ENCODE measurements at regions not wholly inside any gene's neighbourhood (a gene's known extent, or its start where the extent isn't known, plus 50 kb on each side); places are given as distances from the start of the nearest gene placed in this dataset.

DNA sequence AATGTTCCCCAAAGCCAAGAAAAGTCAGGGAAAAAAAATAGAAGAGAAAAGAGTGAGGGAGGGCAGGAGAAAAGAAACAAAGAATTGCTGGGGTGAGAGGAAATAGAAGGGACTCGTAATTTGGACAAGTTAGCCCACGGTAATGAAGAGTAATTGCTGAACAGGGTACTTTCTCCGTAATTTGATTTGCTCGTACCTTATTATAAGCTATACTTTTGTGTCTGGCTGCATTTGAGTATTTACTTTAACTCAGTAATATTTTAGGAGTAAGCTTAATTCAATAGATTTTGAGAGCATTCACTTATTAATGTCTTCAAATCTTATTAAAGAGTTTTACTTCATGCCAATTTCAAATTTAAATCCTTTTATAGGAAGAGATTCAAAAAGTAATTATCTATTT, 527.5 kb downstream of the COL11A1 start:
- TF ChIP-seq LEF1 (IDR thresholded peaks at IDR 0.05; ENCODE audit: borderline replicate concordance) = no peak
- TF ChIP-seq FOXM1 (IDR thresholded peaks at IDR 0.05; ENCODE audit: borderline replicate concordance) = no peak
- TF ChIP-seq ELF4 (IDR thresholded peaks at IDR 0.05) = no peak
- TF ChIP-seq CTBP1 (IDR thresholded peaks at IDR 0.05; ENCODE audit: borderline replicate concordance) = no peak
- no peak for TF ChIP-seq TARDBP (IDR thresholded peaks at IDR 0.05)
- DNase-seq (ENCODE audit: extremely low spot score) = no peak
- ChIA-PET POLR2A (no interaction called here), CTCF (interaction anchor here (0.7 kb wide), 1 partner anchor 14 kb away, joined by 3 read pairs; no protein-coding TSS in a partner anchor)

DNA sequence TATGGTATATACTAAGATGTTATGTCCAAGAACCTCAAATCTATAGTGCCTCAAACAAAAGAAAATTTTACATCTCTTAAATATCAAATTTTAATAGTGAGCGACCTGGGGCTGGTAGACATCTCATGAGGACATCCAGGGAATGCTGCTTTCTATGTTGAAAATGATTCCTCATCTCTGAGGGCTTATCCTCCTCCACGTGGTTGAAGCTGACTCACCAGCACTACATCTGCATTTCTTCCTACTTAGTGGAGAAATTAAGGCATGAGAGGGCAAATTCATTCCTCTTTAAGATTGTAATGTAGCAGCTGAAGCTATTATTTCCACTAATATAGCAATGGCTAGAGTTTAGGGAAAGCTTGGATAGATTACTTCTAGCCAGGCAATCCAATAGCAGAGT, 529.5 kb downstream of the COL11A1 start:
- DNase-seq (ENCODE audit: extremely low spot score) = no peak
- POLR2A ChIA-PET = no interaction called here
- no peak for TF ChIP-seq LEF1 (IDR thresholded peaks at IDR 0.05; ENCODE audit: borderline replicate concordance)
- no peak for TF ChIP-seq SP1 (IDR thresholded peaks at IDR 0.05)
- no peak for TF ChIP-seq HDGF (IDR thresholded peaks at IDR 0.05; ENCODE audit: borderline replicate concordance)
- no peak for TF ChIP-seq FOXA1 (IDR thresholded peaks at IDR 0.05)
- TF ChIP-seq FOXM1 (IDR thresholded peaks at IDR 0.05; ENCODE audit: borderline replicate concordance) = no peak
- no peak for TF ChIP-seq ARNT (IDR thresholded peaks at IDR 0.05)
- TF ChIP-seq SUZ12 (IDR thresholded peaks at IDR 0.05) = no peak
- TF ChIP-seq BHLHE40 (IDR thresholded peaks at IDR 0.05; ENCODE audit: borderline replicate concordance) = no peak
- TF ChIP-seq, protein P1, sequence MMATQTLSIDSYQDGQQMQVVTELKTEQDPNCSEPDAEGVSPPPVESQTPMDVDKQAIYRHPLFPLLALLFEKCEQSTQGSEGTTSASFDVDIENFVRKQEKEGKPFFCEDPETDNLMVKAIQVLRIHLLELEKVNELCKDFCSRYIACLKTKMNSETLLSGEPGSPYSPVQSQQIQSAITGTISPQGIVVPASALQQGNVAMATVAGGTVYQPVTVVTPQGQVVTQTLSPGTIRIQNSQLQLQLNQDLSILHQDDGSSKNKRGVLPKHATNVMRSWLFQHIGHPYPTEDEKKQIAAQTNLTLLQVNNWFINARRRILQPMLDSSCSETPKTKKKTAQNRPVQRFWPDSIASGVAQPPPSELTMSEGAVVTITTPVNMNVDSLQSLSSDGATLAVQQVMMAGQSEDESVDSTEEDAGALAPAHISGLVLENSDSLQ (IDR thresholded peaks at IDR 0.05) = no peak
- no peak for TF ChIP-seq ZNF384 (IDR thresholded peaks at IDR 0.05)
- no peak for TF ChIP-seq CTBP1 (IDR thresholded peaks at IDR 0.05; ENCODE audit: borderline replicate concordance)
- no peak for TF ChIP-seq ELF4 (IDR thresholded peaks at IDR 0.05)
- TF ChIP-seq NFRKB (IDR thresholded peaks at IDR 0.05) = no peak
- no peak for TF ChIP-seq FOXK2 (IDR thresholded peaks at IDR 0.05)
- TF ChIP-seq L3MBTL2 (conservative IDR thresholded peaks at IDR 0.05) = no peak
- TF ChIP-seq TARDBP (IDR thresholded peaks at IDR 0.05) = no peak
- CTCF ChIA-PET = no interaction called here

DNA sequence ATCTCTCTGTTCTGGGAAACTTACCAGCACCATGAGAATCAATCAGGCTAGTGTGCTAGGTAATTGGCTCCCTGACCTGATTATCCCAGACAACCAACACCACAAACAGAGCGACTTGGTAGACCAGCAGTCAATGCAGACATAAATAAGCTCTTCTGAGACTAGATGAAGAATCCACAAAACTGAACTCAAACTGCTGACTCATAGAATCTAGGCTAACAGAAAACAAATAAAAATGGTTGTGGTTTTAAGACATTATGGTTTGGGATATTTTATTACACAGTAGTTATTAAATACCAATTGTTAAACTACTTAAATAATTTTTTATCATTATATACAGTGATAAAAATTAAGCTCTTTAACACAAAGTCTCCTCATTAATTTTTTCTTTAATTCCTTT, 535.7 kb downstream of the COL11A1 start:
- no peak for TF ChIP-seq FOXK2 (IDR thresholded peaks at IDR 0.05)
- POLR2A ChIA-PET = no interaction called here
- CTCF ChIA-PET = no interaction called here

DNA sequence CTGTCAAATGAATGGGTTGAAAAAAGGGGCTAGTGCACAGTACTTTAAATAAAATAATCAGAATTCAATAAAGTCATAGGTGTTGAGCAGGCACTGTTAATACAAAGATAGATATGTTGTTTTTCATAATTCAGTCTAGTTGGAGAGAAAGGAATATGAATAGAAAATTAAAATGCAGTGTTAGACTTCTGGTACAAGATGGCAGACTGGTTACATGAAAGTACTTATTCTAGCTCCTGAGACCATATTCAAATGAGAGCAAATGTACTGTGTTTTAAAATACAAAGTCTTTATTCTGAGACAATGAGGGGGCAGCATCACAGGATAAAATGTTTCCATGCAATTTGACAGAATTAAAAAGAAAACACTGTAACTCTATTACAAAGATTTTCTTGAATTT, 542.1 kb downstream of the COL11A1 start:
- ChIA-PET POLR2A (no interaction called here), CTCF (interaction anchor here (0.6 kb wide), 2 partner anchors 14 to 411 kb away, joined by 3 read pairs; no protein-coding TSS in a partner anchor)
- DNase-seq (ENCODE audit: extremely low spot score) = no peak
- no peak for TF ChIP-seq ELF4 (IDR thresholded peaks at IDR 0.05)
- TF ChIP-seq FOXK2 (IDR thresholded peaks at IDR 0.05) = no peak
- no peak for TF ChIP-seq FOXA1 (IDR thresholded peaks at IDR 0.05)
- TF ChIP-seq, protein P1 (IDR thresholded peaks at IDR 0.05) = no peak
- TF ChIP-seq CTBP1 (IDR thresholded peaks at IDR 0.05; ENCODE audit: borderline replicate concordance) = no peak
- no peak for TF ChIP-seq TARDBP (IDR thresholded peaks at IDR 0.05)
- no peak for TF ChIP-seq BHLHE40 (IDR thresholded peaks at IDR 0.05; ENCODE audit: borderline replicate concordance)
- TF ChIP-seq SUZ12 (IDR thresholded peaks at IDR 0.05) = no peak
- no peak for TF ChIP-seq NFRKB (IDR thresholded peaks at IDR 0.05)
- TF ChIP-seq ZNF384 (IDR thresholded peaks at IDR 0.05) = no peak
- TF ChIP-seq HDGF (IDR thresholded peaks at IDR 0.05; ENCODE audit: borderline replicate concordance) = no peak
- TF ChIP-seq L3MBTL2 (conservative IDR thresholded peaks at IDR 0.05) = no peak
- TF ChIP-seq SP1 (IDR thresholded peaks at IDR 0.05) = no peak
- no peak for TF ChIP-seq ARNT (IDR thresholded peaks at IDR 0.05)
- no peak for TF ChIP-seq FOXM1 (IDR thresholded peaks at IDR 0.05; ENCODE audit: borderline replicate concordance)
- TF ChIP-seq LEF1 (IDR thresholded peaks at IDR 0.05; ENCODE audit: borderline replicate concordance) = no peak

More for the DNA sequence above, 535.7 kb downstream of the COL11A1 start:
- no peak for DNase-seq (ENCODE audit: extremely low spot score)

DNA sequence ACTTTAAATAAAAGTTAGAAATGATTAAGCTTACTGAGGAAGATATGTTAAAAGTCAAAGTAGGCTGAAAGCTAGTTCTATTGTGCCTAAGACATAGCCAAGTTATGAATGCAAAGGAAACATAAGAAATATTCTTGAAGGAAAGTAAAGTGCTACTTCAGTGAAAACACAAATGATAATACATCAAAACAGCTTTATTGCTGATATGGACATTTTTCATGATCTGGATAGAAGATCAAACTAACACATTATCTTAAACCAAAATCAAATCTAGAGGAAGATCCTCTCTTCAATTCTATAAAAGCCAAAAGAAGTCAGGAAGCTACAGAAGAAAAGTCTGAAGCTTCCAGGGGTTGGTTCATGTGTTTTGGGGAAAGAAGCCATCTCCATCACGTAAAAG, 545.9 kb downstream of the COL11A1 start:
- TF ChIP-seq NFRKB (IDR thresholded peaks at IDR 0.05) (no peak), SUZ12 (IDR thresholded peaks at IDR 0.05) (no peak), ZNF384 (IDR thresholded peaks at IDR 0.05) (no peak)
- TF ChIP-seq, protein P1 (IDR thresholded peaks at IDR 0.05) = no peak
- ChIA-PET CTCF (no interaction called here), POLR2A (no interaction called here)
- DNase-seq (ENCODE audit: extremely low spot score) = no peak

DNA sequence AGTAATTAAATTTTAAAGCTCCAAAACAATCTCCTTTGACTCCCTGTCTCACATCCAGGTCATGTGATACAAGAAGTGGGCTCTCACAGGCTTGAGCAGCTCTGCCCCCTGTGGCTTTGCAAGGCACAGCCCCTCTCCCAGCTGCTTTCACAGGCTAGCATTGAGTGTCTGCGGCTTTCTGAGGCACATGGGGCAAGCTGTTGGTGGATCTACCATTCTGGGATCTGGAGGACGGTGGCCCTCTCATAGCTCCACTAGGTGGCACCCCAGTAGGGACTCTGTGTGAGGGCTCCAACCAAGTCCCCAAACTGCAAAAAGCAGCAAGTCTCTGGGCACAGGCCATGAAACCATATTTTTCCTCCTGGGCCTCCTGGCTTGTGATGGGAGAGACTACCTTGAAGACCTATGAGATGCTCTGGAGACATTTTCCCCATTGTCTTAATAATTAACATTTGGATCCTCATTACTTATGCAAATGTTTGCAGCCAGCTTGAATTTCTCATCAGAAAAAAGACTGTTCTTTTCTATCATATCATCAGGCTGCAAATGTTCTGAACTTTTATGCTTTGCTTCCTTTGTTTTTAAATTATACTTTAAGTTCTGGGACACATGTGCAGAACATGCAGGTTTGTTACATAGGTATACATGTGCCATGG, 554.1 kb upstream of the OLFM3 start:
- CTCF ChIA-PET = interaction anchor here (0.7 kb wide), 1 partner anchor 392 kb away, joined by 3 read pairs; no protein-coding TSS in a partner anchor
- peak; percentile 14 for DNase-seq (ENCODE audit: extremely low spot score)

More for the DNA sequence above, 554.1 kb upstream of the OLFM3 start:
- POLR2A ChIA-PET = no interaction called here
- TF ChIP-seq SUZ12 (IDR thresholded peaks at IDR 0.05) (no peak), L3MBTL2 (conservative IDR thresholded peaks at IDR 0.05) (no peak), FOXA1 (IDR thresholded peaks at IDR 0.05) (no peak), CTBP1 (IDR thresholded peaks at IDR 0.05; ENCODE audit: borderline replicate concordance) (no peak), HDGF (IDR thresholded peaks at IDR 0.05; ENCODE audit: borderline replicate concordance) (no peak), NFRKB (IDR thresholded peaks at IDR 0.05) (no peak), ZNF384 (IDR thresholded peaks at IDR 0.05) (no peak), ELF4 (IDR thresholded peaks at IDR 0.05) (no peak), SP1 (IDR thresholded peaks at IDR 0.05) (no peak), ARNT (IDR thresholded peaks at IDR 0.05) (no peak), FOXK2 (IDR thresholded peaks at IDR 0.05) (no peak), LEF1 (IDR thresholded peaks at IDR 0.05; ENCODE audit: borderline replicate concordance) (no peak)
- TF ChIP-seq, protein P1 (IDR thresholded peaks at IDR 0.05) = no peak

All from HEK293T (cell line).